ENCODE measurements at regions not wholly inside any gene's neighbourhood (a gene's known extent, or its start where the extent isn't known, plus 50 kb on each side); places are given as distances from the start of the nearest gene placed in this dataset.

DNA sequence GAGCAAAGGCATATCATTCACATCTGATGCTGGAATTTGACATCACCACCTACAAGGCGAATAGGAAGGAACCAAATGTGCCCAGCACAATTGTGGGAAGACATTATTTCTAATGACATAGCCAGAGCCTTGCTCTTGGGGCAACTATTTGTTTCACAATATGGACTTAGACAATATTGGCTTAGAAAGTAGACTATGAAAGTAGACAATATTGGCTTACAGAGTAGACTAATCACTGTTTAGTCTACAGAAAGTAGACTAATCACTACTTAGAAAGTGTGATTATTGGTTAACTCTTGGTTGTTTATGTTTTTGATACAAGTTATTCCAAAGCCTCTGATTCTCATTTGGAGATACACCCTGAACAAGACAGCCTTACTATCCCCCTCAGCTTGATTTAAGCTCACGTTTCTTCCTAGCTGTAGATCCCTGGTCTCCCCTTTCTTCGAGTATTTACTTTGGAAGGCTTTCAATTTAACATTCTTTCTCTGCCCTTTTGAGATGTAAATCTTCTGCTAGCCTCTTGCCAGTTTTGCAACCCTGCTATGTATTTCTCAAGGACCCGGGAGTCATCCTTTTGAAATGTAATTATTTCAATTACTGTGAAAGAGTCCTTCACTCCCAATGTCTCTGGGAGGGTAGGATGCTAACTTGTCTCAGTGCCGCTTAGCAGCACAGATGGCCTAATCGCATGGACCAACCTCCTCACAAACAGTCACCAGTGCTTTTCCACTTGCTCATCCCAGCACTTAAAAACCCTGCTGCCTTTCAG lies 843.2 kb downstream of the GALC start:
- no peaks in the 10 kb centered on the region for H4K20me1 ChIP-seq (ENCODE audit: insufficient read depth)
- TF ChIP-seq, protein P1, sequence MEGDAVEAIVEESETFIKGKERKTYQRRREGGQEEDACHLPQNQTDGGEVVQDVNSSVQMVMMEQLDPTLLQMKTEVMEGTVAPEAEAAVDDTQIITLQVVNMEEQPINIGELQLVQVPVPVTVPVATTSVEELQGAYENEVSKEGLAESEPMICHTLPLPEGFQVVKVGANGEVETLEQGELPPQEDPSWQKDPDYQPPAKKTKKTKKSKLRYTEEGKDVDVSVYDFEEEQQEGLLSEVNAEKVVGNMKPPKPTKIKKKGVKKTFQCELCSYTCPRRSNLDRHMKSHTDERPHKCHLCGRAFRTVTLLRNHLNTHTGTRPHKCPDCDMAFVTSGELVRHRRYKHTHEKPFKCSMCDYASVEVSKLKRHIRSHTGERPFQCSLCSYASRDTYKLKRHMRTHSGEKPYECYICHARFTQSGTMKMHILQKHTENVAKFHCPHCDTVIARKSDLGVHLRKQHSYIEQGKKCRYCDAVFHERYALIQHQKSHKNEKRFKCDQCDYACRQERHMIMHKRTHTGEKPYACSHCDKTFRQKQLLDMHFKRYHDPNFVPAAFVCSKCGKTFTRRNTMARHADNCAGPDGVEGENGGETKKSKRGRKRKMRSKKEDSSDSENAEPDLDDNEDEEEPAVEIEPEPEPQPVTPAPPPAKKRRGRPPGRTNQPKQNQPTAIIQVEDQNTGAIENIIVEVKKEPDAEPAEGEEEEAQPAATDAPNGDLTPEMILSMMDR (conservative IDR thresholded peaks at IDR 0.05; ENCODE audit: low read depth, low read length) = no peak
- no peaks in the 10 kb centered on the region for H3K27me3 ChIP-seq (ENCODE audit: insufficient read depth, low read depth)
- no peaks in the 10 kb centered on the region for H3K4me1 ChIP-seq (ENCODE audit: low read depth, poor library complexity, severe bottlenecking)
- H2AFZ ChIP-seq (ENCODE audit: low read depth) = no peak overlapping the region
- no peaks in the 10 kb centered on the region for H3K79me2 ChIP-seq (ENCODE audit: insufficient read depth, low read depth)
- no peak overlapping the region for H3K4me3 ChIP-seq (IDR thresholded peaks at IDR 0.05; ENCODE audit: insufficient read depth, low read depth, low read length)
- no peak overlapping the region for H3K27ac ChIP-seq
- no peak overlapping the region for H3K9ac ChIP-seq
- no peaks in the 10 kb centered on the region for H3K36me3 ChIP-seq (ENCODE audit: insufficient read depth)
- no peak overlapping the region for H3K4me2 ChIP-seq

DNA sequence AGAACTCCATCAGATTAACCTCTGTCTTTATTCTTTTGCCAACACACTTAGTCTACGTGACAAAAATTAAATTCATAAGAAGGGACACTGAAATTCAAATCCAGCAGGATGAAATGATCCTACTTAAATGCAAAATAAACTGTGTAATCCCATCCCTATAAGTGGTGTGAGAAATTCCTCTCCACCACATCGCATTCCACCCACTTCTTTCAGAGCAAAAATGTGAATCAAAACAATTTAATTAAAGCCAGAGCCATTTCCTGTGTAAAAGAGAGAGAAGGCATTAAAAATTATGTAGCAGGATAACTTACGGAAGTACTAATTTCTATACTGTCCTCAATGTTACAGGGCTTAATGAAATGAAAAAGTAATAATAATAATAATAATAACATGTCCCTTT lies 844.3 kb downstream of the GALC start:
- Histone ChIP-seq H3K9ac (no peak overlapping the region), H3K4me3 (IDR thresholded peaks at IDR 0.05; ENCODE audit: insufficient read depth, low read depth, low read length) (no peak overlapping the region), H3K79me2 (ENCODE audit: insufficient read depth, low read depth) (no peaks in the 10 kb centered on the region), H3K4me1 (ENCODE audit: low read depth, poor library complexity, severe bottlenecking) (no peaks in the 10 kb centered on the region), H4K20me1 (ENCODE audit: insufficient read depth) (no peaks in the 10 kb centered on the region), H3K27ac (no peak overlapping the region), H3K27me3 (ENCODE audit: insufficient read depth, low read depth) (no peaks in the 10 kb centered on the region), H3K36me3 (ENCODE audit: insufficient read depth) (no peaks in the 10 kb centered on the region), H2AFZ (ENCODE audit: low read depth) (no peak overlapping the region), H3K4me2 (no peak overlapping the region)
- TF ChIP-seq, protein P1 (conservative IDR thresholded peaks at IDR 0.05; ENCODE audit: low read depth, low read length) = no peak

DNA sequence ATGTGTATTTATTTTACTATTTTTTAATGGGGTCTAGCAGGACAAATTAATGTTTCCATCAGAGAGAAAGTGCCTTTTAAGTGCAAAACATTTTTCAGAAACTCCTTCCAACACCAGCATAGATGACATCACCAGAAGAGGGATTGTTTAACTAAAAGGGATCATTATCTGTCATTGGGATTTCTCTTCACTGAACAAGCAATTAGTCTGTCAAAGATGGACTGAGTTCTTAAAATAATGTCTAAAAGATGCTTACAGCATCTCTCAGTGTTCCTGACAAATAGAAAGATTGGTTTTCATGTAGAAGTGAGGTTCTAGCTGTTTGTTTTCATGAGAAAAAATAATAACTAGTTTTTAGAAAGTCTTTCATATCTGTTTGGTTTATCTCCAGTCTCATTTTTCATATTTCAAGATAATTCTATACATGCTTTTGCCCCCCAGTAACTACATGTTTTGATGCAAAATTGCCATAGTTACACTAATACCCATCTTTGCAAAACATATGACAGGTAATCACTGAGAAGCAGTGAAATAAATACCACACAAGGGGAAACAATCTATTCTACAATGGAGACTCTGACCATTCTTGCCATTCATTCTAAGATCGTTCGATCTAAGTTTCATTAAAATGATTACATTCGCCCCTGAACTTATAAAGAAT lies 850.3 kb downstream of the GALC start:
- Histone ChIP-seq H3K4me2 (no peak overlapping the region), H3K27ac (no peak overlapping the region), H3K4me1 (ENCODE audit: low read depth, poor library complexity, severe bottlenecking) (no peaks in the 10 kb centered on the region), H3K9ac (no peak overlapping the region), H2AFZ (ENCODE audit: low read depth) (no peak overlapping the region), H3K79me2 (ENCODE audit: insufficient read depth, low read depth) (no peaks in the 10 kb centered on the region), H4K20me1 (ENCODE audit: insufficient read depth) (no peaks in the 10 kb centered on the region), H3K27me3 (ENCODE audit: insufficient read depth, low read depth) (no peaks in the 10 kb centered on the region), H3K4me3 (IDR thresholded peaks at IDR 0.05; ENCODE audit: insufficient read depth, low read depth, low read length) (no peak overlapping the region), H3K36me3 (ENCODE audit: insufficient read depth) (no peaks in the 10 kb centered on the region)
- TF ChIP-seq, protein P1 (conservative IDR thresholded peaks at IDR 0.05; ENCODE audit: low read depth, low read length) = no peak

GRCh38 chr14:87141801-87142200 lies 851.2 kb downstream of the GALC start:
- Histone ChIP-seq H2AFZ (ENCODE audit: low read depth) (no peak overlapping the region), H3K4me2 (no peak overlapping the region), H3K27me3 (ENCODE audit: insufficient read depth, low read depth) (no peaks in the 10 kb centered on the region), H3K79me2 (ENCODE audit: insufficient read depth, low read depth) (no peaks in the 10 kb centered on the region), H3K27ac (no peak overlapping the region), H3K9ac (no peak overlapping the region), H3K4me1 (ENCODE audit: low read depth, poor library complexity, severe bottlenecking) (no peaks in the 10 kb centered on the region), H3K36me3 (ENCODE audit: insufficient read depth) (no peaks in the 10 kb centered on the region), H4K20me1 (ENCODE audit: insufficient read depth) (no peaks in the 10 kb centered on the region), H3K4me3 (IDR thresholded peaks at IDR 0.05; ENCODE audit: insufficient read depth, low read depth, low read length) (no peak overlapping the region)
- TF ChIP-seq, protein P1 (conservative IDR thresholded peaks at IDR 0.05; ENCODE audit: low read depth, low read length) = no peak

Data from KMS-11 (cell line).